ENCODE measurements at regions not wholly inside any gene's neighbourhood (a gene's known extent, or its start where the extent isn't known, plus 50 kb on each side); places are given as distances from the start of the nearest gene placed in this dataset.
"Not testable (repeated sequence)": the region's sequence is repeated elsewhere in the genome, so short reads cannot be mapped to it uniquely, and the experiment has no call there.

DNA sequence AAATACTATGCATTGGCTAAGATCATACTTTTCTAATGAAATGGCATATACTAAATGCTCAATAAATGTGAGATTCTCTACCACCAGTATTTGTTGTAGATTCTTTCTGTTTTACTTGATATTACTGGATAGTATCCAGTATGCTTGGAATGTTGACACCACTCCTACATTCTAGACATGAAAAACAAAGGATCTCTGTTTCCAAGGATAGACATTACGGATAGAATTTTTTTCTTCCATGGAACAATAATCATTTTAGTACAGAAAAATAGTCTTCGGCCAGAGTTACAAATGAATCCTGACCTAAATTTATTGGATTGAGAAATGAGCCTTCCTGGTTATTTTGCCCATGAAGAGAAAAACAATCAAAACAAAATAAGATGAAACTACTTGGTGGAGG lies 258.2 kb upstream of the NT5E start:
- DNase-seq: no peak

GRCh38 chr6:85186546-85187175 lies 263.2 kb upstream of the NT5E start:
- no peak for DNase-seq

- DNase-seq: no peak
These were observed 263.9 kb upstream of the NT5E start for GRCh38 chr6:85185977-85186376.

- no peak for DNase-seq
These were observed 266.0 kb upstream of the NT5E start for GRCh38 chr6:85183841-85184240.

GRCh38 chr6:85172705-85173104 lies 277.2 kb upstream of the NT5E start:
- DNase-seq: no peak

GRCh38 chr6:85172161-85172560 lies 277.7 kb upstream of the NT5E start:
- no peak for DNase-seq

DNA sequence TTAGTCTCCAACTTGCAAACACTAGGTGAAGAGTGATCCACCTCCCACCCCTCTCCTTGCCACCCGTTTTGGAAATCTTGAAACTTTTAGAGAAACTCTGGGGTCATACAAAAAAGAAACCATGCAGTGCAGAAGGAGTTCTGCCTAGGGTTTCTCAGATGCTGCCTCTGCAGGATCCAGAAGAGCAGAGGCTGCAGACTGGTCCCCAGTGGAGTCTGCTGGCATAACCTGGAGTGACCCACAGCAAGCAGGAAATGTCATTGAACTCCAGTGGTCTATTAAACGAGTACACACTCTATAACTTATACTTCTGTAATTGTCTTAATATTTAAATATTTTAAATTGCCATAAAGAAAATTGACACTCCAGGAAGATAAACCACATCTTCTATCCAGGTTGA lies 280.7 kb upstream of the NT5E start:
- DNase-seq: no peak

GRCh38 chr6:85168146-85168545 lies 281.7 kb upstream of the NT5E start:
- no peak for DNase-seq

DNA sequence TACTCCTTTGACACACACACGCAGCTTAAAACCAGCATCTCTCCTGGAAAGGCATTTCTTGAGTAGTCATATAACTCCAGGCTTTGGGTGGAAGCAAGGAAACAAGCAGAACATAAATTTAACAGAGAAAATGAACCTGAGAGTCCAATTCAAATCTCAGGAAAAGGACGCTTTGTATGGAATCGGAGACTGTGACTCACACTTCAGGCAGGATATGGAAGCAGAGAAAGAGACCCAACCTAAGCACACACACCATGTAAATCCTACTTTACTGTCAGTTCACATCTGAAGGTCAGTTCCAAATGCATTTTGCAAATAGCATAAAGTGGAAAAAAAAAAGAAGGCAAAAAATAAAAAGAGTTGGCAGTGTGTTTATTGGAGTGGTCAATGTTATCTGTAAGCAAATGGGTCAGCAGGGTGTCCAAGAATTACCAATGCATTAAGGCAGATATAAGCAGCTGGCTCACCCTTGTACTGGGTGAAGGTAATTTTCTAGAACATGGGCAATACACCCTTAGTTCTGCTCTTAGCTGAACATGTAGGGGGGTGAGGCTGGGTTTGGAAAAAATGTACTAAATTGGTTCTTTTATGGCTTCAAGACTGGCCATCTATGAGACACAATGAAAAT lies 283.7 kb upstream of the NT5E start:
- no peak for DNase-seq

- no peak for DNase-seq
These were observed 286.5 kb upstream of the NT5E start for GRCh38 chr6:85163156-85164080.

- no peak for DNase-seq
These were observed 292.6 kb upstream of the NT5E start for GRCh38 chr6:85157311-85157710.

DNA sequence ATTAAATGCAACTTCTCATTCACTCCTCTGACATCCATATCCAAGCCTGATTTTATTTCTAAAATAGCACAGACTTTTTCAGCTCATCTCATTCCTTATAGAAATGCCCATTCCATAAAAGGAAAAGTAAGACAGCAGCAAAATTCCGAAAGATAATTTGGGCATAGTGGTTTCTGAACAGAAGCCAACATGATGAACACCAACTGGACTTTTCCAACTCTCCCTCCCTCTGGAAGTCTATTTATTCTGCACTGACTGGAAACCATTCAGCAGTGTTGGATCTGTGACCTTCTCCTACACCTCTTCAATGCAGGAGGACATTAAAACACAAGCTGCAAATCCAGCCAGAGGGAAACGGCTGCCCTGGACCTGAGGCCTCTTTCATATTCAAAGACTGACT lies 306.2 kb upstream of the NT5E start:
- DNase-seq: no peak

- no peak for DNase-seq
These were observed 312.0 kb upstream of the NT5E start for GRCh38 chr6:85137865-85138264.

DNA sequence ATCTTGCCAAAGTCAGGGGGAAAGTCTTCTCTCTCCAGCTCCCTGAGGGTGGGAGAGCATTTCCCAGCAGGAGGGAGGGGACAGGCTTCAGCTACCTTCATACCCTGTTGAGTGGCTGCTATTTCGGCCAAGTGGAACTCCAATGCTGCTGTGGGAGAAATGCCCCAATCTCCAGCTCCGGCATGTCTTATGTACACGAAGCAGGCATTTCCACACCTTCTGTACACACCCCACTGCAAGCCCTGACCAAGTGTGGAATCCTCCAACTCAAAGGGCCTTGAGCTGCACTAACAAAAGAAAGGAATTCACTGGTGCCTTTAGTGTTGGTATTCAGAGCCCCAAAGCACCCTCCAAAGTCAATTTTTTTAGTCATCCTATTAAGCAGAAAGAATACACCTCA lies 313.6 kb upstream of the NT5E start:
- DNase-seq: no peak

- DNase-seq: no peak
These were observed 314.3 kb upstream of the NT5E start for GRCh38 chr6:85135376-85136094.

DNA sequence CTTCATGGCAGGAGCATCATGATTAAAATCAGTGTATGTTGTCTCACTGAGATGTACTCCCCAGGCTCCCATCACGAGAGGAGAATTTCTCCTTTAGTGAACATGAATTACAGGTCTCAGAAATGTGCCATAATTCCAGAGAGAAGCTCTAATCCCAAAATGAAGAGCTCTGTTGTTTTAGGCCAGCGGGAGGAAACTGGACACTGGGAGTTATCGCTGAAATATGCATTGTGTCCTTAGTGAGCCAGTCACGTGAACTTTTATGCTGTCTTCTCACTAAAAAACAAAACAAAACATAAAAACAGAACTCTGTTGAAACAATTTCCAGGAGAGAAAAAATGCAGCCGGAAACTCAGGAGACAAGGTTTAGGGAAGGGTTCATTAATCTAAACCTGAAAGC lies 315.7 kb upstream of the NT5E start:
- DNase-seq: no peak

GRCh38 chr6:85132091-85132490 lies 317.8 kb upstream of the NT5E start:
- DNase-seq: no peak

GRCh38 chr6:85130743-85131142 lies 319.1 kb upstream of the NT5E start:
- DNase-seq: no peak

DNA sequence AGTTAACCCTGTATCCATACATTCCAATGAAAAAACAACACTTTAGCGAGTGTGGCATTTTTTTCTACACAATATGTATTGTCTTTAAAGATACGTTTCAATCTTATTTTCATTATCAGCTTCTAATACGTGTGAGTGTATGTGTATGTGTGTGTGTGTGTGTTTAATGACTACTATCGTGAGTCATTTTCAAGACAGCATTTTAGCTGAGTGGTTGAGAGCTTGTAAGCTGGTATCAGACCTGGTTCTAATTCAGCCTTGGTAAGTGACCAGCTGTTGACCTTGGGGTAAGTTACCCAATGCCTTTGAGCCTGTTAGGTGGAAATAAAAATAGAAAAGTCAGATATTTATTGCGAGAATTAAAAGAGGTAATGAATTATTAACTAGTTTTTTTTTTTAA lies 320.0 kb upstream of the NT5E start:
- DNase-seq: no peak

DNA sequence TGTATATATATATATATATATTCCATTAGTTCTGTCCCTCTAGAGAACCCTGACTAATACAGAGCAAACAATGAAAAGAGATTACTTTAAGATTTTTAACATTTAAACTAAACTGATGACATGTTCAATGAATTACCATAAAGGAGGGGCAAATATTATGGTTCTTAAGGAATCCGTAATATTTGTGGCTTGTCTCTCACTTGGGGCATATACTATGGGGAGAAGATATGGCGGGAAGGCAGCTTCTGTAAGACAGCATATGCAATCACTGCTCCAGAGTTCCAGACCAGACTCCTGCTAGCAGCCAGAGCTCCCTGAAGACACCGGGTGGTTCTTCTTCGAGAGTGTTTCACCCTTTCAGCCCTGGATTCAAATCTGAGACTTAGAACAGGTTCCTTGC lies 321.1 kb upstream of the NT5E start:
- DNase-seq: no peak

GRCh38 chr6:85128256-85128655 lies 321.6 kb upstream of the NT5E start:
- DNase-seq: not testable (repeated sequence)

GRCh38 chr6:85127696-85128243 lies 322.1 kb upstream of the NT5E start:
- no peak for DNase-seq

- no peak for DNase-seq
These were observed 322.8 kb upstream of the NT5E start for GRCh38 chr6:85127168-85127498.

All from NCI-H446 treated with DMSO at 0.1 percent for 48 hours (cell line).